ENCODE measurements at regions not wholly inside any gene's neighbourhood (a gene's known extent, or its start where the extent isn't known, plus 50 kb on each side); places are given as distances from the start of the nearest gene placed in this dataset.
A peak's percentile ranks its signal among the peaks of the same experiment; 100 is the strongest.

GRCh38 chr18:51275712-51276476 is 78.4 kb upstream of the MEX3C start:
- Histone ChIP-seq H3K27ac (no peak overlapping the region), H3K27me3 (replicated peaks; ENCODE audit: insufficient read depth) (no peaks in the 10 kb centered on the region), H3K36me3 (no peaks in the 10 kb centered on the region), H3K4me1 (ENCODE audit: control insufficient read depth in 1 of 2, low read depth in 2 of 2) (no peaks in the 10 kb centered on the region), H3K4me3 (no peak overlapping the region), H3K9me3 (no peaks in the 10 kb centered on the region)
- no peak for TF ChIP-seq CTCF (IDR thresholded peaks at IDR 0.05)
- no peak for ATAC-seq (ENCODE audit: insufficient number of reproducible peaks, low FRiP score, low read depth)
- no peak for DNase-seq (ENCODE audit: low spot score)

GRCh38 chr18:51278045-51278649 is 80.7 kb upstream of the MEX3C start:
- Histone ChIP-seq H3K36me3 (no peaks in the 10 kb centered on the region), H3K9me3 (no peaks in the 10 kb centered on the region), H3K27ac (no peak overlapping the region), H3K4me3 (no peak overlapping the region), H3K4me1 (ENCODE audit: control insufficient read depth in 1 of 2, low read depth in 2 of 2) (no peaks in the 10 kb centered on the region), H3K27me3 (replicated peaks; ENCODE audit: insufficient read depth) (no peaks in the 10 kb centered on the region)
- no peak for ATAC-seq (ENCODE audit: insufficient number of reproducible peaks, low FRiP score, low read depth)
- peak; percentile 13 for TF ChIP-seq CTCF (IDR thresholded peaks at IDR 0.05)
- DNase-seq (ENCODE audit: low spot score) = no peak

GRCh38 chr18:51279367-51279984 is 82.0 kb upstream of the MEX3C start:
- Histone ChIP-seq H3K4me1 (ENCODE audit: control insufficient read depth in 1 of 2, low read depth in 2 of 2) (no peaks in the 10 kb centered on the region), H3K36me3 (no peaks in the 10 kb centered on the region), H3K4me3 (no peak overlapping the region), H3K9me3 (no peaks in the 10 kb centered on the region), H3K27me3 (replicated peaks; ENCODE audit: insufficient read depth) (no peaks in the 10 kb centered on the region), H3K27ac (no peak overlapping the region)
- TF ChIP-seq CTCF (IDR thresholded peaks at IDR 0.05) = no peak
- ATAC-seq (ENCODE audit: insufficient number of reproducible peaks, low FRiP score, low read depth) (no peak), DNase-seq (ENCODE audit: low spot score) (no peak)

DNA sequence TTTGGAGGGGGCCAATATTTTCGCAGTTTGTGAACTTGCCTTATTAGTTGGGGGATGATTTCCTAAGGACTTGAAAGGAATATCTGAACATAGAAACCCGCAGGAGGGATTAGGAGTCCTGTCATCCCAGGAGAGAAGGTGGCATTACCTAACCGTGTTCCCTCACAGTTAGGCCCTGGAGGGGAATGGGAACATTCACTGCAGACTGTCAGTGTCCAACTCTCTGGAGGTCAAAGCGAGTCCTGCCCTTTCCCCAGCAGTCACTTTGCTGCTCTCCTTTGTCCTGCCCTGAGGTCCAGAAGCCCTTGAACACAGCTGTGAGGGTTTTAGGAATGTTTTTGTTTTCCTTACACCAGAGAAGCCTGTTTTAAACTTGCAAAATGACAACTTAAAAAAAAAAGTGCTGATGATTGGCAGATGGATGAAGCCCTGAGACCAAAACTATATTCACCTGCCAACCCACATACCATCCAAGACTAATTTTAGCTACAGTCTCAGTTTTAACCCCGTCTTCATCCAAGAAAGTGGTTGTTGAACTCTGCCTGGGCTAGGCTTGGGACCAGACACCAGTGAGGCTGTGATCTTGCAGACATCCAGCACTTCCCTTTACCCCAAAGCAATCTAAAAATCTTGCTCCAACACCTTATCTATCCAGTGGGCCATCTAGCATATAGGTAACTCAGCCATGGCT is 90.5 kb upstream of the MEX3C start:
- Histone ChIP-seq H3K27me3 (replicated peaks; ENCODE audit: insufficient read depth) (no peaks in the 10 kb centered on the region), H3K4me1 (ENCODE audit: control insufficient read depth in 1 of 2, low read depth in 2 of 2) (no peaks in the 10 kb centered on the region), H3K9me3 (no peaks in the 10 kb centered on the region), H3K27ac (no peak overlapping the region), H3K36me3 (no peaks in the 10 kb centered on the region), H3K4me3 (no peak overlapping the region)
- DNase-seq (ENCODE audit: low spot score) (no peak), ATAC-seq (ENCODE audit: insufficient number of reproducible peaks, low FRiP score, low read depth) (no peak)
- TF ChIP-seq CTCF (IDR thresholded peaks at IDR 0.05) = no peak

DNA sequence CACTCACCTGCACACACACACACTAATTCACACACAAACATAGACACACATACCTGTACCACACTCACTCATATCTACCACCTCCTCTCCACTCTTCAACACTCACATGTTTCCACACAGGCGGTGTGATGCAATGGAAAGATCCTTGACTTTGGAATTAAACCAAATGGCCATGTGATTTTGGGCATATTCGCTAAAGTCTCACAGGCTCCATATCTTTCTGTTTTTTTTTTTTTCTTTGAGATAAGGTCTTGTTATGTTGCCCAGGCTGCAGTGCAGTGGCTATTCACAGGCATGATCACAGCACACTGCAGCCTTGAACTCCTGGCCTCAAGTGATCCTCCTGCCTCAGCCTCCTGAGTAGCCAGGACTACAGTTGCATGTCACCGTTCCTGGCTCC is 91.1 kb upstream of the MEX3C start:
- H3K4me1 ChIP-seq (ENCODE audit: control insufficient read depth in 1 of 2, low read depth in 2 of 2) = no peaks in the 10 kb centered on the region
- H3K4me3 ChIP-seq = no peak overlapping the region
- no peaks in the 10 kb centered on the region for H3K27me3 ChIP-seq (replicated peaks; ENCODE audit: insufficient read depth)
- H3K9me3 ChIP-seq = no peaks in the 10 kb centered on the region
- DNase-seq (ENCODE audit: low spot score) (no peak), ATAC-seq (ENCODE audit: insufficient number of reproducible peaks, low FRiP score, low read depth) (no peak)
- no peak overlapping the region for H3K27ac ChIP-seq
- no peak for TF ChIP-seq CTCF (IDR thresholded peaks at IDR 0.05)
- H3K36me3 ChIP-seq = no peaks in the 10 kb centered on the region

Data from thoracic aorta (tissue), 2 donors.